Uterus (tissue), 2 donors: ENCODE measurements at regions not wholly inside any gene's neighbourhood (a gene's known extent, or its start where the extent isn't known, plus 50 kb on each side); places are given as distances from the start of the nearest gene placed in this dataset.

Experiments used
- CTCF ChIP-seq, 4 experiments: fragments of 200-600 bp in 2 of 4; fragments of 450-650 bp in 2 of 4; sonication (generic) in 2 of 4; IDR thresholded peaks; one replicate each; pipeline ENCODE4 v1.5.1; 2016 to 2019; ENCODE audit warnings: antibody characterized with exemption in 4 of 4, mild to moderate bottlenecking in 2 of 4, moderate library complexity in 1 of 4
- POLR2A ChIP-seq, 2 donors: fragments of 450-650 bp; IDR thresholded peaks; one replicate each; pipeline ENCODE4 v1.6.1; 2016; ENCODE audit warnings: antibody characterized with exemption in 2 of 2, mild to moderate bottlenecking in 1 of 2, moderate library complexity in 1 of 2

DNA sequence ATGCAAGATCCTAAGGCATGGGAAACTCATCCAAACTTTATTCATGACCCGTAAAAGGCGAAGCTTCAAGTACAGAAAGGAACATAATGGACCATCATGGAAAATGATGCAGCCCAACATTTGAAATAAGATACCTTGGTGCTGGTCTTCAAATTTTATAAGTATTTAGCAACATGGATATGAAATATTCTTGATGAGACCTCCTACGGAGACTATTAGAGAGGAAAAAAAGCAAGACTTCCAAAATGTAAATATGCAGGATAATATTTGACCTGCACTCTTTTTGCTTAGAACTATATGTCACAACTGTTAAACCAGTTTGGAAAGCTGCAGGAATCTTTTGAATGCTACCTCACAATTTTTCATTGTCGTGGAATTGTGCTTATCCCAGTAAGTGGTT, 168.8 kb upstream of the ARID2 start:
- TF ChIP-seq POLR2A (IDR thresholded peaks at IDR 0.05) (no peak), CTCF (IDR thresholded peaks at IDR 0.05) (no peak)
